ENCODE measurements at regions not wholly inside any gene's neighbourhood (a gene's known extent, or its start where the extent isn't known, plus 50 kb on each side); places are given as distances from the start of the nearest gene placed in this dataset.
"Not testable (repeated sequence)": the region's sequence is repeated elsewhere in the genome, so short reads cannot be mapped to it uniquely, and the experiment has no call there.

- peak; percentile 8 to 32 for TF ChIP-seq POLR2A (IDR thresholded peaks at IDR 0.05)
- intact Hi-C loops (cut with DNase I; ENCODE audit: low total_unique reads); H3K36me3 ChIP-seq; H3K9me3 ChIP-seq; H3K27me3 ChIP-seq; H3K4me1 ChIP-seq; in situ Hi-C loops (cut with MboI; ENCODE audit: low sequenced_read_pairs in 4 of 4): not testable (repeated sequence)
- Histone ChIP-seq H3K4me3 (peak overlapping the region; percentile 46 to 56 (median 48)), H3K27ac (peak overlapping the region in 3 of 4 donors; percentile 17 to 43 (median 39))
- ATAC-seq: peak; percentile 64 to 74
- peak; percentile 35 to 63 for DNase-seq
Observed at GRCh38 chr1:148402152-148403084, 80.7 kb downstream of the PPIAL4G start.

DNA sequence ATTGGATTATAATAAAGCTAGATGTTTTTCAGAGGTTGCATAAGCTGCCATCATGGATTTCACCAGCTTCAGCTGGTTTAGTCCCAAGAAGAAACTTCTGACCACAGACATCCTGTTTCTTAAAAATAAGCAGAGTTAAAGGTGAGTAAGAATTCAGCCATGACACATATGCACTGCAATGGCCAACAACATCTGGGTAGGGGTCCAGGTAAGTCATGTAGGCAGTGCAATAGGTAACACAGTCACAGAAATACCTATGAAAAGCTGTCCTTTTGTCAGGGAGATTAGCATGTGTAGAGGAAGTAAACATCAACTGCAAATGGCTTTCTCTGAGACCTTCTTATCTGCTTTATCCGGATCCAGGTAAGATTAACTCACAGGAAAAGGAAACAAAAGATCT is 85.6 kb downstream of the PPIAL4G start:
- H3K36me3 ChIP-seq; intact Hi-C loops (cut with DNase I; ENCODE audit: low total_unique reads); H3K4me1 ChIP-seq; ATAC-seq; H3K4me3 ChIP-seq; DNase-seq; in situ Hi-C loops (cut with MboI; ENCODE audit: low sequenced_read_pairs in 4 of 4); H3K9me3 ChIP-seq; H3K27me3 ChIP-seq; H3K27ac ChIP-seq: not testable (repeated sequence)

DNA sequence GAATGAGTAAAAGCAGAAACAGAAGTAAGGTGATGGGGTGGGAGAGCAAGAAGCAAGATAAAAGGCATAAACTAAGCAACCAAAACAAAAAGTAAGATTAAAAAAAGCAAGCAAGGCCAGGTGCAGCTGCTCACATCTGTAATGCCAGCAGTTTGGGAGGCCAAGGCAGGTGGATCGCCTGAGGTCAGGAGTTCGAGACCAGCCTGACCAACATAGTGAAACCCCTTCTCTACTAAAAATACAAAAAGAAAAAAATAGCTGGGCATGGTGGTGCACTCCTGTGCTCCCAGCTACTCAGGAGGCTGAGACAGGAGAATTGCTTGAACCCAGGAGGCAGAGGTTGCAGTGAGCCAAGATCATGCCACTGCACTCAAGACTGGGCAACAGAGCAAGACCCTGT is 90.6 kb downstream of the PPIAL4G start:
- not testable (repeated sequence) for H3K27me3 ChIP-seq, H3K27ac ChIP-seq

DNA sequence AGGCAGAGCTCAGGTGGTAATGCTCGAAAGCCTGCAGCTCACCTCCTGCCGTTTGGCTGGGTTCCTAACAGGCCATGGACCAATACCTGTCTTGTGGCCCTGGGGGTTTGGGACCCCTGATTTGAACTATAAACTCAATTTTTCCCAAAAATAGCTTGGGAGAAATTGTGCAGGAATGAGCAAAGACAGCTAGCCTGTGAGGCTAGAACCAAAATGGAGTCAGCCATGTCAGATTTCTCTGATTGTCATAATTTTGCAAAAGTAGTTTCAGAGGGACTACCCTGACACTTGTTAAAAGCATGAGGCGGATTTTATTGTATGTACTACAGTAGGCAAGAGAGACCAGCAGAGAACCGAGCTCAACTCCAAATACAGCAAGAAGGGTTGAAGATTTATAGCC is 91.8 kb downstream of the PPIAL4G start:
- H3K27me3 ChIP-seq; intact Hi-C loops (cut with DNase I; ENCODE audit: low total_unique reads); H3K4me1 ChIP-seq; ATAC-seq; H3K4me3 ChIP-seq; H3K36me3 ChIP-seq; in situ Hi-C loops (cut with MboI; ENCODE audit: low sequenced_read_pairs in 4 of 4); H3K27ac ChIP-seq; H3K9me3 ChIP-seq; DNase-seq: not testable (repeated sequence)

More for the DNA sequence above, 90.6 kb downstream of the PPIAL4G start:
- H3K4me3 ChIP-seq; in situ Hi-C loops (cut with MboI; ENCODE audit: low sequenced_read_pairs in 4 of 4); ATAC-seq; H3K9me3 ChIP-seq; DNase-seq; intact Hi-C loops (cut with DNase I; ENCODE audit: low total_unique reads); H3K4me1 ChIP-seq; H3K36me3 ChIP-seq: not testable (repeated sequence)

- no peak for TF ChIP-seq POLR2A (IDR thresholded peaks at IDR 0.05)
- TF ChIP-seq, protein P1, sequence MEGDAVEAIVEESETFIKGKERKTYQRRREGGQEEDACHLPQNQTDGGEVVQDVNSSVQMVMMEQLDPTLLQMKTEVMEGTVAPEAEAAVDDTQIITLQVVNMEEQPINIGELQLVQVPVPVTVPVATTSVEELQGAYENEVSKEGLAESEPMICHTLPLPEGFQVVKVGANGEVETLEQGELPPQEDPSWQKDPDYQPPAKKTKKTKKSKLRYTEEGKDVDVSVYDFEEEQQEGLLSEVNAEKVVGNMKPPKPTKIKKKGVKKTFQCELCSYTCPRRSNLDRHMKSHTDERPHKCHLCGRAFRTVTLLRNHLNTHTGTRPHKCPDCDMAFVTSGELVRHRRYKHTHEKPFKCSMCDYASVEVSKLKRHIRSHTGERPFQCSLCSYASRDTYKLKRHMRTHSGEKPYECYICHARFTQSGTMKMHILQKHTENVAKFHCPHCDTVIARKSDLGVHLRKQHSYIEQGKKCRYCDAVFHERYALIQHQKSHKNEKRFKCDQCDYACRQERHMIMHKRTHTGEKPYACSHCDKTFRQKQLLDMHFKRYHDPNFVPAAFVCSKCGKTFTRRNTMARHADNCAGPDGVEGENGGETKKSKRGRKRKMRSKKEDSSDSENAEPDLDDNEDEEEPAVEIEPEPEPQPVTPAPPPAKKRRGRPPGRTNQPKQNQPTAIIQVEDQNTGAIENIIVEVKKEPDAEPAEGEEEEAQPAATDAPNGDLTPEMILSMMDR (IDR thresholded peaks at IDR 0.05 in 4 of 5, conservative IDR thresholded peaks at IDR 0.05 in 1 of 5): no peak
- DNase-seq (no peak), ATAC-seq (no peak)
- H3K36me3 ChIP-seq: no peaks in the 10 kb centered on the region
- H3K27me3 ChIP-seq: no peaks in the 10 kb centered on the region
- in situ Hi-C loops (cut with MboI; ENCODE audit: low sequenced_read_pairs in 4 of 4): no loop called here
- peaks cover 0 to 3% of the 10 kb centered on the region in 2 donors for H3K4me1 ChIP-seq
- H3K4me3 ChIP-seq: peak overlapping the region; percentile 48 to 61 (median 56)
- peak overlapping the region in 3 of 4 donors; percentile 44 to 72 (median 63) for H3K27ac ChIP-seq
- H3K9me3 ChIP-seq: no peaks in the 10 kb centered on the region
- intact Hi-C loops (cut with DNase I; ENCODE audit: low total_unique reads): no loop called here
Observed at GRCh38 chr1:148389027-148389339, 94.1 kb downstream of the PPIAL4G start.

DNA sequence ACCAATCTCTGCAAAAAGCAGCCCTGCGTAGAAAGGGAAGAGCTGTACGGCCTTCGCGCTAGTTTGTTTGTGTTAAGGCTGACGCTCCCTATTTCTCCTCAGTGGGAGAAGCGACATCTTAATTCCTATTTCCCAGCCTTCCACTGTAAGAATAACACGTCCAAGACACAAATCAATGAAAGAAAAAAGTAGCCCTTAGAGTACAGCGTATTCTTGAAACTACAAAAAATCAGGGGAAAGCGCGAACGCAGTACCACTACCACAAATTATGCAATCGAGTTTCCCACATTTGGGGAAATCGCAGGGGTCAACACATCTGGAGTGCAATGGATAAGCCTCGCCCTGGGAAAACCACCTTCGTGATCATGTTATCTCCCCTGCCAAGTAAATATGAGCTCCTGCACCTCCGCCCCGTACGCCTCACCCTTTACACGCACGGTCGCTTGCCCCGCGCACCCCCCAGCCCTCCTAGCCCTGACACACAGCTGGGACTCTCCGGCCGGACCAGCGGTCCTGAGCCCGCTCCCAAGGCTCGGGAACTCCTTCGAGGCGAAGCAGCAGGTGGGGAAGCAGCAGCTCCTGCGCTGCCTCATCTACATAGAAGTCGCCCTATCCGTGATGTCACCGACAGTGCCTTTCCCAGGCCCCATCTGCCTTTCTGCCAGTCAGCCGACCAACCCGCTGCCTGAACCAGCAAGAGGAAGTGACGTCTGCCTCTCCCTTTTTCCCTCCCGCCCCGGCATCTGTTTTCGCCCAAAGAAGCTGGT is 94.7 kb downstream of the PPIAL4G start:
- no peaks in the 10 kb centered on the region for H3K36me3 ChIP-seq
- ATAC-seq: peak; percentile 47 to 70

GRCh38 chr1:148387949-148388259 is 95.2 kb downstream of the PPIAL4G start:
- in situ Hi-C loops (cut with MboI; ENCODE audit: low sequenced_read_pairs in 4 of 4); H3K4me1 ChIP-seq; DNase-seq; H3K36me3 ChIP-seq; H3K9me3 ChIP-seq; ATAC-seq; intact Hi-C loops (cut with DNase I; ENCODE audit: low total_unique reads); H3K27me3 ChIP-seq: not testable (repeated sequence)
- peak overlapping the region in 3 of 4 donors; percentile 48 to 61 (median 57) for H3K4me3 ChIP-seq
- H3K27ac ChIP-seq: peak overlapping the region in 2 of 4 donors; percentile 63 to 72

More for the DNA sequence above, 94.7 kb downstream of the PPIAL4G start:
- peak overlapping the region; percentile 48 to 61 (median 56) for H3K4me3 ChIP-seq
- DNase-seq: peak; percentile 69 to 79
- peak overlapping the region; percentile 44 to 72 (median 60) for H3K27ac ChIP-seq
- in situ Hi-C loops (cut with MboI; ENCODE audit: low sequenced_read_pairs in 4 of 4) (no loop called here), intact Hi-C loops (cut with DNase I; ENCODE audit: low total_unique reads) (no loop called here)
- H3K27me3 ChIP-seq: no peaks in the 10 kb centered on the region
- TF ChIP-seq, protein P1 (IDR thresholded peaks at IDR 0.05 in 4 of 5, conservative IDR thresholded peaks at IDR 0.05 in 1 of 5): no peak
- peak; percentile 28 to 46 for TF ChIP-seq POLR2A (IDR thresholded peaks at IDR 0.05)
- H3K4me1 ChIP-seq: peaks cover 0 to 3% of the 10 kb centered on the region in 2 donors
- no peaks in the 10 kb centered on the region for H3K9me3 ChIP-seq

DNA sequence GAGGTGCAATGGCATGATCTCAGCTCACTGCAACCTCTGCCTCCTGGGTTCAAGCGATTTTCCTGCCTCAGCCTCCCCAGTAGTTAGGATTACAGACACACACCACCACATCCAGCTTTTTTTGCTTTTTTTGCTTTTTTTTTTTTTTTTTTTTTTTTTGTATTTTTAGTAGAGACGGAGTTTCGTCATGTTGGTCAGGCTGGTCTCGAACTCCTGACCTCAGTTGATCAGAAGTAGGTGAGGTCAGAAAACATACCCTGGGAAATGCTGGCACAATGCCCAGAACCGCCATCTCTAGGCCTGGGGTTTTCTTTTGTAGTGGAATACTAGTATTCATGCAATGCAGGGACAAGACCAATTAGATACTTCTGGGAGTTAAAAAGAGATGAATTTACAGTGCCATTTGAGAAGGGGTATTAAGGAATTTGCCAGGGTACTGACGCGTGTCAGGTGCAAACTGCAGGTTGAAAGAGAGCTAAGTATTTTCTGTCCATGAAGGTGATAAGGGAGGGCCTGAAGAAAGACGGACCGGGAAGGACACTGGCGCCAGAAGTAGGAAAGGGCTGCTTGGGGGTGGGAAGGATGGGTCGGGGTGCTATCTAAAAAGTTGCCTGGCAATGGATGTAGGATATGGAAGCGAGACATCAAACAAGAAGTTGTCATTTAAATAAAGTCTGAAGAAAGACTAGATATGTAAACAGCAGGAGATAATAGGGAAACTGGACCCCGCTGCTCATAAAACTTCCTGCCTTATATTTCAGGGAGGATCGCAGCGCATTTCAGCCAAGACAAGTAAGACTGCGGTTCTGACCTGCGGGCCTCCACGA is 95.8 kb downstream of the PPIAL4G start:
- DNase-seq; H3K27ac ChIP-seq; H3K9me3 ChIP-seq; ATAC-seq; in situ Hi-C loops (cut with MboI; ENCODE audit: low sequenced_read_pairs in 4 of 4); H3K27me3 ChIP-seq; H3K4me1 ChIP-seq; H3K36me3 ChIP-seq; intact Hi-C loops (cut with DNase I; ENCODE audit: low total_unique reads); H3K4me3 ChIP-seq: not testable (repeated sequence)
